AG04450 (cell line): ENCODE measurements at regions not wholly inside any gene's neighbourhood (a gene's known extent, or its start where the extent isn't known, plus 50 kb on each side); places are given as distances from the start of the nearest gene placed in this dataset.

Experiments used
- CTCF ChIA-PET: fragments of 300-600, 350-600 bp; formaldehyde crosslinking; extraction: SDS; loops from one replicate; lab custom pipeline; 2022; ENCODE audit warnings: antibody characterized with exemption, inconsistent platforms; lab: Charles Lee
- POLR2A ChIA-PET: fragments of 350-600 bp; formaldehyde crosslinking; extraction: SDS; loops from one replicate; lab custom pipeline; 2021; ENCODE audit warnings: antibody characterized with exemption, inconsistent platforms; lab: Yijun Ruan, JAX
- DNase-seq: peaks from one replicate; pipeline ENCODE4 v3.0.0-alpha.2; 2011; ENCODE audit warnings: low read depth, low spot score
- H3K27ac ChIP-seq: one replicate; pipeline ENCODE4 v1.5.1; 2012; ENCODE audit warnings: low read depth, low read length, control low read depth
- H3K27me3 ChIP-seq: one replicate; pipeline ENCODE4 v1.6.0; 2012; ENCODE audit warnings: low read length; ENCODE audit not compliant: control insufficient read depth, insufficient read depth
- H3K4me3 ChIP-seq: 2 replicates; pipeline ENCODE4 v1.5.1; 2011; ENCODE audit warnings: mild to moderate bottlenecking, low read depth, low read length, control low read depth
- H3K9me3 ChIP-seq: 2 replicates; pipeline ENCODE4 v1.5.1; 2012; ENCODE audit warnings: low read length; ENCODE audit not compliant: control insufficient read depth, insufficient read depth
- CTCF ChIP-seq: IDR thresholded peaks from 2 replicates; pipeline ENCODE4 v1.5.1; 2011; ENCODE audit warnings: low read depth, low read length, control low read depth, inconsistent platforms

- ChIA-PET CTCF (interaction anchor here (0.7 kb wide), 1 partner anchor 51 kb away, joined by 6 read pairs; no protein-coding TSS in a partner anchor), POLR2A (no interaction called here)
- Histone ChIP-seq H3K9me3 (peaks cover 71% of the 10 kb centered on the region), H3K4me3 (no peak overlapping the region), H3K27ac (no peak overlapping the region), H3K27me3 (no peaks in the 10 kb centered on the region)
- no peak for DNase-seq
- no peak for TF ChIP-seq CTCF
Measured at GRCh38 chr4:8739317-8739716, 132.3 kb downstream of the HMX1 start.

DNA sequence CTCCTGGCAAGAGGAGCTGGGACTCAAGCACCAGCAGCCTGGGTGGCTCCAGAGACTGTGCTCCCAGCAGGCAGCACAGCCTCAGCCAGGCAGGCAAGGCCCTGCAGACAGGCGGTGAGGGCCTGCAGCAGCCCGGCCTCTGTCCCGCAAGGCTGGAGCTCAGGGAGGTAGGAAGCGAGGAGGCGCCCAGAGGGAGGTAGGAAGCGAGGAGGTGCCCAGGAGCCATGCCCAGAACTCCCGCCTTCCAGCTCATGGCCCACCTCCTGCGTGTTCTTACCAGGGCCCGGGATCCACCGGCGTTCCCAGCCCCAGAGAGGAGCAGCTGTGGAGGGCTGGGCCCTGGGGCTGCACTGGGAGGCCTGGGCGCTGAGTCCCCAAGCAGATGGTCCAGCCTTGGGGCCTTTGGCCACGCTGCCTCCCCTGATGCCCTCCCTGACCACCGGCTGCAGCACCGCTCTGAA, 133.1 kb downstream of the HMX1 start:
- TF ChIP-seq CTCF = no peak
- POLR2A ChIA-PET = no interaction called here
- CTCF ChIA-PET = no interaction called here
- no peak for DNase-seq
- Histone ChIP-seq H3K9me3 (peaks cover 67% of the 10 kb centered on the region), H3K4me3 (no peak overlapping the region), H3K27ac (no peak overlapping the region), H3K27me3 (no peaks in the 10 kb centered on the region)

GRCh38 chr4:8737601-8738279, 133.9 kb downstream of the HMX1 start:
- no peak for DNase-seq
- no peaks in the 10 kb centered on the region for H3K27me3 ChIP-seq
- H3K27ac ChIP-seq = no peak overlapping the region
- H3K9me3 ChIP-seq = peaks cover 69% of the 10 kb centered on the region
- ChIA-PET CTCF (no interaction called here), POLR2A (no interaction called here)
- no peak overlapping the region for H3K4me3 ChIP-seq
- no peak for TF ChIP-seq CTCF

DNA sequence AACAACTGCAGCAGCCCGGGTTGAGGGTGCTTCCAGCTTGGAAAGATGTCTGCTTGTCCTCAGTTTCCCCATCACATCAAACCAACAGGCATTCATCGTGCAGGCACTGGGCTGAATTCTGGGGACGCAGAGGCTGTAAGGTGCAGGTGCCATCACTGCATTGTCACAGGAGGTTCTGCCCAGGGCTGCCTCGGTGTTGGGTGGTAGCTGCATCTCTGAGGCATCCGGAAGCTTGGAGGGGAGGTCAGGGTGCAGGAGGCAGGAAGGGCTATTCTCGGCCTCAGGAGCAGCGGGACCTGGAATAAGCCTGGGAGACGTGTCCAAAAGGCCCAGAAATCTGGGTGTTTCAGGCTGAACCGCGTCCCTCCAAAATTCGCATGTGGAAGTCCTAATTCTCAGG, 134.6 kb downstream of the HMX1 start:
- peaks cover 73% of the 10 kb centered on the region for H3K9me3 ChIP-seq
- ChIA-PET POLR2A (no interaction called here), CTCF (no interaction called here)
- no peaks in the 10 kb centered on the region for H3K27me3 ChIP-seq
- no peak overlapping the region for H3K27ac ChIP-seq
- DNase-seq = no peak
- TF ChIP-seq CTCF = no peak
- H3K4me3 ChIP-seq = no peak overlapping the region

DNA sequence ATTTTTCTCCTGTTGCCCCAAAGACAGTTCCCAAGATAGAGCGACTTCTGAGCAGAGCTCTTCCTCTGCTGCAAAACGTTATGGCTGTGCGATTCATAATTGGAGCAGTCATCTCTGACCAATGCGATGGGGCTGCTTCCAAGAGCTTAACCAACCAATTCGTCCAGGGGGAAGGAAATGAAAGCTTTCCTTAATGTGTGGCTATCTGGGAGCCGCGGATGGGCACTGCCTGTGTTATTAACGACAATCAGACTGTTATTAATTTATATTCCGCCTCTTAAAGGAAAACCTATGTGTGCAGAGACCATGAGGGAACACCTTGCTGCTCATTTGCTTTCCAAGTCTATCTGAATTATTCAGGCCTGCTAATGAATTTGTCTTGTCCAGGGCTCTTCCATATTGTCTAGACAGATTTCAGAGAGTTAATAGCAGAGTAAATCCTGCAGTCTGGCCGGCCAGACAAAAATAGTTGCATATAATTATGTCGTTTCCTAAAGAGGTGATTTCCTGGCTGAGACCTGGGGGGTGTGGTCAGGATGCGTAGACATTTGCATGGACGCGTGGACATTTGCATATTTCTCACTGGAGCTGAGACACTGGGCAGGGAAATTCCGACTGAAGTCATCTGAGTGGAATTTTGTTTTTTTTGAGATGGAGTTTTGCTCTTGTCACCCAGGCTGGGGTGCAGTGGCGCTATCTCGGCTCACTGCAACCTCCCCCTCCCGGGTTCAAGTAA, 135.4 kb downstream of the HMX1 start:
- ChIA-PET POLR2A (no interaction called here), CTCF (no interaction called here)

More for the DNA sequence above, 135.4 kb downstream of the HMX1 start:
- TF ChIP-seq CTCF = no peak
- Histone ChIP-seq H3K9me3 (peaks cover 67% of the 10 kb centered on the region), H3K27ac (no peak overlapping the region), H3K27me3 (no peaks in the 10 kb centered on the region), H3K4me3 (no peak overlapping the region)
- no peak for DNase-seq
